ENCODE measurements at regions not wholly inside any gene's neighbourhood (a gene's known extent, or its start where the extent isn't known, plus 50 kb on each side); places are given as distances from the start of the nearest gene placed in this dataset.

GRCh38 chr2:200159829-200160781 lies 146.4 kb upstream of the SPATS2L start:
- Histone ChIP-seq H3K36me3 (ENCODE audit: insufficient read depth, low read length) (no peaks in the 10 kb centered on the region), H2AFZ (ENCODE audit: low read depth, low read length) (no peak overlapping the region), H3K27ac (ENCODE audit: low read length) (peak overlapping the region; percentile 62), H3K27me3 (ENCODE audit: insufficient read depth, low read depth, low read length) (no peaks in the 10 kb centered on the region), H3K4me3 (ENCODE audit: low read length) (peak overlapping the region; percentile 36), H3K4me2 (ENCODE audit: low read length) (no peak overlapping the region), H3K79me2 (replicated peaks; ENCODE audit: insufficient read depth, low read length) (no peaks in the 10 kb centered on the region), H3K9me2 (ENCODE audit: insufficient read depth, low read length) (no peaks in the 10 kb centered on the region), H3F3A (ENCODE audit: insufficient read depth, low read length, poor library complexity, severe bottlenecking) (peaks cover 6% of the 10 kb centered on the region), H4K20me1 (ENCODE audit: insufficient read depth) (no peaks in the 10 kb centered on the region), H3K9ac (ENCODE audit: low read length) (peak overlapping the region; percentile 25), H3K9me3 (ENCODE audit: low read length) (no peaks in the 10 kb centered on the region)
- TF ChIP-seq MXI1 (conservative IDR thresholded peaks at IDR 0.05; ENCODE audit: poor library complexity, severe bottlenecking): no peak
- TF ChIP-seq TAF1 (IDR thresholded peaks at IDR 0.05; ENCODE audit: low read depth): no peak
- no peak for TF ChIP-seq RAD21 (conservative IDR thresholded peaks at IDR 0.05)
- TF ChIP-seq EP300 (conservative IDR thresholded peaks at IDR 0.05; ENCODE audit: poor library complexity, severe bottlenecking): no peak
- TF ChIP-seq CTCF (IDR thresholded peaks at IDR 0.05; ENCODE audit: poor library complexity, severe bottlenecking): no peak
- TF ChIP-seq EZH2 (IDR thresholded peaks at IDR 0.05; ENCODE audit: borderline replicate concordance, insufficient read depth, low read length, poor library complexity, severe bottlenecking): no peak
- TF ChIP-seq SMC3 (conservative IDR thresholded peaks at IDR 0.05; ENCODE audit: poor library complexity): no peak
- TF ChIP-seq REST (IDR thresholded peaks at IDR 0.05; ENCODE audit: borderline replicate concordance): no peak
- TF ChIP-seq POLR2AphosphoS5 (IDR thresholded peaks at IDR 0.05): no peak

- Histone ChIP-seq H3K27ac (ENCODE audit: low read length) (no peak overlapping the region), H2AFZ (ENCODE audit: low read depth, low read length) (no peak overlapping the region), H3K36me3 (ENCODE audit: insufficient read depth, low read length) (no peaks in the 10 kb centered on the region), H3K27me3 (ENCODE audit: insufficient read depth, low read depth, low read length) (no peaks in the 10 kb centered on the region), H3K9me2 (ENCODE audit: insufficient read depth, low read length) (no peaks in the 10 kb centered on the region), H3F3A (ENCODE audit: insufficient read depth, low read length, poor library complexity, severe bottlenecking) (peaks cover 6% of the 10 kb centered on the region), H3K9me3 (ENCODE audit: low read length) (no peaks in the 10 kb centered on the region), H3K9ac (ENCODE audit: low read length) (no peak overlapping the region), H3K79me2 (replicated peaks; ENCODE audit: insufficient read depth, low read length) (no peaks in the 10 kb centered on the region), H3K4me2 (ENCODE audit: low read length) (no peak overlapping the region), H4K20me1 (ENCODE audit: insufficient read depth) (no peaks in the 10 kb centered on the region), H3K4me3 (ENCODE audit: low read length) (no peak overlapping the region)
- no peak for TF ChIP-seq EP300 (conservative IDR thresholded peaks at IDR 0.05; ENCODE audit: poor library complexity, severe bottlenecking)
- TF ChIP-seq RAD21 (conservative IDR thresholded peaks at IDR 0.05): no peak
- TF ChIP-seq SMC3 (conservative IDR thresholded peaks at IDR 0.05; ENCODE audit: poor library complexity): no peak
- TF ChIP-seq REST (IDR thresholded peaks at IDR 0.05; ENCODE audit: borderline replicate concordance): no peak
- no peak for TF ChIP-seq CTCF (IDR thresholded peaks at IDR 0.05; ENCODE audit: poor library complexity, severe bottlenecking)
- TF ChIP-seq TAF1 (IDR thresholded peaks at IDR 0.05; ENCODE audit: low read depth): no peak
- TF ChIP-seq MXI1 (conservative IDR thresholded peaks at IDR 0.05; ENCODE audit: poor library complexity, severe bottlenecking): no peak
- TF ChIP-seq EZH2 (IDR thresholded peaks at IDR 0.05; ENCODE audit: borderline replicate concordance, insufficient read depth, low read length, poor library complexity, severe bottlenecking): no peak
- no peak for TF ChIP-seq POLR2AphosphoS5 (IDR thresholded peaks at IDR 0.05)
These were observed 145.0 kb upstream of the SPATS2L start for GRCh38 chr2:200161458-200161857.

All from neural cell (in vitro differentiated cells).